Skin of body (tissue), 1 donor: ENCODE measurements at regions not wholly inside any gene's neighbourhood (a gene's known extent, or its start where the extent isn't known, plus 50 kb on each side); places are given as distances from the start of the nearest gene placed in this dataset.
A peak's percentile ranks its signal among the peaks of the same experiment; 100 is the strongest.

Experiments used
- DNase-seq: peaks from one replicate; lab custom pipeline; 2025; lab: John Stamatoyannopoulos, UW

GRCh38 chr4:107252571-107252970 lies 216.5 kb upstream of the DKK2 start:
- DNase-seq: no peak

GRCh38 chr4:107248571-107248970 lies 212.5 kb upstream of the DKK2 start:
- DNase-seq: no peak

- DNase-seq: peak; percentile 84
These were observed 211.6 kb upstream of the DKK2 start for GRCh38 chr4:107247738-107248137.

GRCh38 chr4:107246761-107247160 lies 210.6 kb upstream of the DKK2 start:
- DNase-seq: no peak

GRCh38 chr4:107243141-107243781 lies 207.1 kb upstream of the DKK2 start:
- DNase-seq: no peak

GRCh38 chr4:107220976-107221375 lies 184.9 kb upstream of the DKK2 start:
- no peak for DNase-seq

- DNase-seq: no peak
These were observed 183.6 kb upstream of the DKK2 start for GRCh38 chr4:107219681-107220080.

GRCh38 chr4:107216379-107216778 lies 180.3 kb upstream of the DKK2 start:
- DNase-seq: no peak

- no peak for DNase-seq
These were observed 179.1 kb upstream of the DKK2 start for GRCh38 chr4:107215222-107215621.

- DNase-seq: no peak
These were observed 177.8 kb upstream of the DKK2 start for GRCh38 chr4:107213880-107214279.

GRCh38 chr4:107213410-107213809 lies 177.3 kb upstream of the DKK2 start:
- DNase-seq: no peak

GRCh38 chr4:107212565-107212964 lies 176.5 kb upstream of the DKK2 start:
- DNase-seq: no peak

- no peak for DNase-seq
These were observed 174.5 kb upstream of the DKK2 start for GRCh38 chr4:107210450-107211239.

GRCh38 chr4:107203733-107204132 lies 167.6 kb upstream of the DKK2 start:
- no peak for DNase-seq

GRCh38 chr4:107202744-107203143 lies 166.6 kb upstream of the DKK2 start:
- DNase-seq: no peak

GRCh38 chr4:107197121-107197520 lies 161.0 kb upstream of the DKK2 start:
- no peak for DNase-seq

GRCh38 chr4:107196312-107196711 lies 160.2 kb upstream of the DKK2 start:
- DNase-seq: no peak

- DNase-seq: no peak
These were observed 157.9 kb upstream of the DKK2 start for GRCh38 chr4:107194005-107194404.

- DNase-seq: no peak
These were observed 156.5 kb upstream of the DKK2 start for GRCh38 chr4:107192601-107193000.

- no peak for DNase-seq
These were observed 151.0 kb upstream of the DKK2 start for GRCh38 chr4:107187091-107187490.

- peak; percentile 54 for DNase-seq
These were observed 147.2 kb upstream of the DKK2 start for GRCh38 chr4:107183155-107183774.

- no peak for DNase-seq
These were observed 146.2 kb upstream of the DKK2 start for GRCh38 chr4:107182347-107182746.
